Globus pallidus (tissue), 1 donor: ENCODE measurements at regions not wholly inside any gene's neighbourhood (a gene's known extent, or its start where the extent isn't known, plus 50 kb on each side); places are given as distances from the start of the nearest gene placed in this dataset.

ENCODE experiments used
- DNase-seq: peaks from one replicate; pipeline ENCODE4 v3.0.0-alpha.2; 2015; ENCODE audit warnings: low spot score

GRCh38 chr16:86747761-86748160 is 169.4 kb downstream of the FOXL1 start:
- DNase-seq: no peak

- no peak for DNase-seq
These were observed 170.3 kb downstream of the FOXL1 start for GRCh38 chr16:86748652-86749051.

GRCh38 chr16:86751076-86752030 is 173.0 kb downstream of the FOXL1 start:
- no peak for DNase-seq

- DNase-seq: no peak
These were observed 174.3 kb downstream of the FOXL1 start for GRCh38 chr16:86752582-86753175.

GRCh38 chr16:86753399-86753798 is 175.1 kb downstream of the FOXL1 start:
- no peak for DNase-seq

GRCh38 chr16:86755571-86756006 is 177.2 kb downstream of the FOXL1 start:
- no peak for DNase-seq

GRCh38 chr16:86756882-86757703 is 178.7 kb downstream of the FOXL1 start:
- DNase-seq: no peak

GRCh38 chr16:86757704-86758040 is 179.3 kb downstream of the FOXL1 start:
- DNase-seq: no peak

- no peak for DNase-seq
These were observed 180.6 kb downstream of the FOXL1 start for GRCh38 chr16:86758932-86759331.

- DNase-seq: peak; percentile 2
These were observed 183.0 kb downstream of the FOXL1 start for GRCh38 chr16:86761111-86762031.

- DNase-seq: no peak
These were observed 183.7 kb downstream of the FOXL1 start for GRCh38 chr16:86762095-86762494.

- no peak for DNase-seq
These were observed 185.5 kb downstream of the FOXL1 start for GRCh38 chr16:86763819-86764218.

GRCh38 chr16:86764551-86764950 is 186.2 kb downstream of the FOXL1 start:
- DNase-seq: no peak

- no peak for DNase-seq
These were observed 187.2 kb downstream of the FOXL1 start for GRCh38 chr16:86765389-86766026.

GRCh38 chr16:86766700-86767099 is 188.4 kb downstream of the FOXL1 start:
- no peak for DNase-seq

GRCh38 chr16:86768228-86768791 is 190.0 kb downstream of the FOXL1 start:
- no peak for DNase-seq

GRCh38 chr16:86768999-86769398 is 190.7 kb downstream of the FOXL1 start:
- no peak for DNase-seq

GRCh38 chr16:86771506-86772460 is 193.4 kb downstream of the FOXL1 start:
- DNase-seq: no peak

- no peak for DNase-seq
These were observed 194.5 kb downstream of the FOXL1 start for GRCh38 chr16:86772671-86773353.
